Progenitor cell of endocrine pancreas (in vitro differentiated cells): ENCODE measurements at regions not wholly inside any gene's neighbourhood (a gene's known extent, or its start where the extent isn't known, plus 50 kb on each side); places are given as distances from the start of the nearest gene placed in this dataset.
"Not testable (repeated sequence)": the region's sequence is repeated elsewhere in the genome, so short reads cannot be mapped to it uniquely, and the experiment has no call there.

ENCODE experiments used
- DNase-seq: peaks from one replicate; pipeline ENCODE4 v3.0.0; 2021; ENCODE audit warnings: low spot score; ENCODE audit not compliant: unreplicated experiment
- H3K27ac Mint-ChIP-seq: 2 replicates; pipeline ENCODE4 v1.8.0; 2021; ENCODE audit warnings: mild to moderate bottlenecking, moderate library complexity, mixed read lengths
- H3K27me3 Mint-ChIP-seq: 2 replicates; pipeline ENCODE4 v1.8.0; 2021; ENCODE audit warnings: mixed read lengths
- H3K36me3 Mint-ChIP-seq: 2 replicates; pipeline ENCODE4 v1.8.0; 2022; ENCODE audit warnings: mixed read lengths; ENCODE audit not compliant: insufficient read depth
- H3K4me1 Mint-ChIP-seq: 2 replicates; pipeline ENCODE4 v1.8.0; 2021; ENCODE audit warnings: low read depth, mixed read lengths
- H3K4me3 Mint-ChIP-seq: 2 replicates; pipeline ENCODE4 v1.8.0; 2021; ENCODE audit warnings: low read depth, mild to moderate bottlenecking, moderate library complexity, mixed read lengths
- H3K9me3 Mint-ChIP-seq: 2 replicates; pipeline ENCODE4 v1.8.0; 2021; ENCODE audit warnings: low read depth, mixed read lengths
- TF ChIP-seq, protein P1 (sequence below): fragments of 200-600 bp; sonication (generic); IDR thresholded peaks from one replicate; pipeline ENCODE4 v1.5.0; 2021; ENCODE audit warnings: antibody characterized with exemption, mild to moderate bottlenecking; ENCODE audit not compliant: unreplicated experiment

DNA sequence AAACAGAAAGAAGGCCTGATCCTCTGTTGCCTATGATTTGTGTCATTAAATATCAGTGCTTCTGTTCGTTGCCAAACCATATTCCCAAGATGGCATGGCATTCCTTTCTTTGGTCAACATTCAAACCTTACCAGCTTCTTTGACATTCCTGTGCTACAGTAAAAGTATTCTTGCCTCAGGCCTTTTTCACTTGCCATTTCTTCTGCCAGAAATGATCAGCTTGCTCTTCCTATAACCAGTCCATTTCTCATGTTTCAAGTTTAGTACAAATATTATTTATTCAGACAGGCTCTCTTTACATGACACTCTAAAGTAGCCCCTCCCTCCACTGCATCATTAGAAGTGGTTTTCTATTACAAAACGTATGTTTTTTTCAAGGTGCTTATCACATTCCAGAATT lies 278.3 kb downstream of the KCNJ2 start:
- no peak overlapping the region for H3K4me3 Mint-ChIP-seq
- no peaks in the 10 kb centered on the region for H3K27me3 Mint-ChIP-seq
- TF ChIP-seq, protein P1, sequence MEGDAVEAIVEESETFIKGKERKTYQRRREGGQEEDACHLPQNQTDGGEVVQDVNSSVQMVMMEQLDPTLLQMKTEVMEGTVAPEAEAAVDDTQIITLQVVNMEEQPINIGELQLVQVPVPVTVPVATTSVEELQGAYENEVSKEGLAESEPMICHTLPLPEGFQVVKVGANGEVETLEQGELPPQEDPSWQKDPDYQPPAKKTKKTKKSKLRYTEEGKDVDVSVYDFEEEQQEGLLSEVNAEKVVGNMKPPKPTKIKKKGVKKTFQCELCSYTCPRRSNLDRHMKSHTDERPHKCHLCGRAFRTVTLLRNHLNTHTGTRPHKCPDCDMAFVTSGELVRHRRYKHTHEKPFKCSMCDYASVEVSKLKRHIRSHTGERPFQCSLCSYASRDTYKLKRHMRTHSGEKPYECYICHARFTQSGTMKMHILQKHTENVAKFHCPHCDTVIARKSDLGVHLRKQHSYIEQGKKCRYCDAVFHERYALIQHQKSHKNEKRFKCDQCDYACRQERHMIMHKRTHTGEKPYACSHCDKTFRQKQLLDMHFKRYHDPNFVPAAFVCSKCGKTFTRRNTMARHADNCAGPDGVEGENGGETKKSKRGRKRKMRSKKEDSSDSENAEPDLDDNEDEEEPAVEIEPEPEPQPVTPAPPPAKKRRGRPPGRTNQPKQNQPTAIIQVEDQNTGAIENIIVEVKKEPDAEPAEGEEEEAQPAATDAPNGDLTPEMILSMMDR = no peak
- no peaks in the 10 kb centered on the region for H3K4me1 Mint-ChIP-seq
- H3K36me3 Mint-ChIP-seq = no peaks in the 10 kb centered on the region
- peaks cover 16% of the 10 kb centered on the region for H3K9me3 Mint-ChIP-seq
- DNase-seq = no peak
- H3K27ac Mint-ChIP-seq = no peak overlapping the region

DNA sequence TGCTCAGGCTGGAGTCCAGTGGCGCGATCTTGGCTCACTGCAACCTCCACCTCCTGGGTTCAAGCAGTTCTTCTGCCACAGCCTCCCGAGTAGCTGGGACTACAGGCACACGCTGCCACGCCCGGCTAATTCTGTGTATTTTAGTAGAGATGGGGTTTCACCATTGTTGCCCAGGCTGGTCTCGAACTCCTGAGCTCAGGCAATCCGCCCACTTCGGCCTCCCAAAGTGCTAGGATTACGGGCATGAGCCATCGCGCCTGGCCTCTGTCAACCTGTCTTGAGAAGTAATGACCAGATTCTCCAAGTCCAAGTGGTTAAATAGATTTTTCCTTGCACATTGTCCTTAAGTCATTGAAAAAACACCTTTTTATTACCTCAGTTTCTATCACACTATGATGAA lies 283.7 kb downstream of the KCNJ2 start:
- H3K27ac Mint-ChIP-seq, H3K36me3 Mint-ChIP-seq, H3K27me3 Mint-ChIP-seq, H3K4me3 Mint-ChIP-seq, H3K9me3 Mint-ChIP-seq, DNase-seq, H3K4me1 Mint-ChIP-seq: not testable (repeated sequence)

DNA sequence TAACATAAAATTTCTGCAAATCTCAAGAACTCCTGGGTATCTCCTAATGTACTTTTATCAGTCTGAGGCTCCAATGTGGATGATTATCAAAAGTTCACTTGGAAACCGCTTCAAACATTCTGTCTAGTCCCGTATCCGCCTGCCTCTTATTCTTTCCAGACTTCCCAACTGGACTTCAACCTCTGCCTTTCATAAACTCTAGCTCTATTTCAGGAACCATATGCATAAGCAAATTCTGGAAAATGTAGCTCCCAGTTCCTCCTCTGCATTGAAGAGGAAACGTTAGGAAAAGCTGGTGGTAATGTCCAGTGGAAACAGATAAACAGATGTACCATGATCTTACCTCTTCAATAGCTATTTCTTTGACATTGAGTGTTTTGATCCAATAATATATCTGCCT lies 285.0 kb downstream of the KCNJ2 start:
- Mint-ChIP-seq H3K27me3 (no peaks in the 10 kb centered on the region), H3K27ac (no peak overlapping the region), H3K4me3 (no peak overlapping the region), H3K9me3 (peaks cover 5% of the 10 kb centered on the region), H3K36me3 (no peaks in the 10 kb centered on the region), H3K4me1 (no peaks in the 10 kb centered on the region)
- DNase-seq = no peak
- TF ChIP-seq, protein P1 = no peak

DNA sequence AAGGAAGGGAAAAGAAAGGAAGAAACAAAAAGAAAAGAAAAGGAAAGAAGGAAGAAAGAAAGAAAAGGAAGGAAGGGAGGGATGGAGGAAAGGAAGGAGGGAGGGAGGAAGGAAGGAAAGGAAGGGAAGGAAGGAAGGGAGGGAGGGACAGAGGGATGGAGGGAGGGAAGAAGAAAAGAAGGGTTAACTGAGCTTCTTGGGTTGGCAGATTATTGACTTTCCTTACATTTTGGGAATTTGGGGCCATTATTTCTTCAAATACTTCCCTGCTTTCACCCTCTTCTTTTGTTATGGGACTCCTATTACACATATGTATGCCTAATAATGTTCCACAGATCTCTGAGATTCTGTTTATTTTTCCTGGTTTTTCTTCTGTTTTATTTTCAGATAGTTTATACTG lies 285.6 kb downstream of the KCNJ2 start:
- H3K9me3 Mint-ChIP-seq = peaks cover 5% of the 10 kb centered on the region
- H3K4me3 Mint-ChIP-seq = no peak overlapping the region
- TF ChIP-seq, protein P1 = no peak
- DNase-seq = no peak
- no peaks in the 10 kb centered on the region for H3K36me3 Mint-ChIP-seq
- H3K27ac Mint-ChIP-seq = no peak overlapping the region
- H3K27me3 Mint-ChIP-seq = no peaks in the 10 kb centered on the region
- no peaks in the 10 kb centered on the region for H3K4me1 Mint-ChIP-seq

DNA sequence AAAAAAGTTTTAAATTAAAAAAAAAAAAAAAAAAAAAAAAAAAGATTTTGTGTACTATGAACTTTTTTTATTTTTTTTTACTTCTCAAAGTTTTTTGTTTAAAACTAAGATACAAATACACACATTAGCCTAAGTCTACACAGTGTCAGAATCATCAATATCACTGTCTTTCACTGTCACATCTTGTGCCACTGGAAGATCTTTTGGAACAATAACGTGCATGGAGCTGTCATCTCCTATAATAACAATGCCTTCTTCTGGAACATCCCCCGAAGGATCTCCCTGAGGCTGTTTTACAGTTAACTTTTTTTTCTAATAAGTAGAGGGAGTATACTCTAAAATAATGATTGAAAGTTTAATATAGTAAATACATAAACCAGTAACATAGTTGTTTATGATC lies 295.7 kb downstream of the KCNJ2 start:
- no peaks in the 10 kb centered on the region for H3K36me3 Mint-ChIP-seq
- H3K9me3 Mint-ChIP-seq = no peaks in the 10 kb centered on the region
- no peak overlapping the region for H3K4me3 Mint-ChIP-seq
- TF ChIP-seq, protein P1 = no peak
- DNase-seq = no peak
- no peaks in the 10 kb centered on the region for H3K4me1 Mint-ChIP-seq
- no peaks in the 10 kb centered on the region for H3K27me3 Mint-ChIP-seq
- no peak overlapping the region for H3K27ac Mint-ChIP-seq

DNA sequence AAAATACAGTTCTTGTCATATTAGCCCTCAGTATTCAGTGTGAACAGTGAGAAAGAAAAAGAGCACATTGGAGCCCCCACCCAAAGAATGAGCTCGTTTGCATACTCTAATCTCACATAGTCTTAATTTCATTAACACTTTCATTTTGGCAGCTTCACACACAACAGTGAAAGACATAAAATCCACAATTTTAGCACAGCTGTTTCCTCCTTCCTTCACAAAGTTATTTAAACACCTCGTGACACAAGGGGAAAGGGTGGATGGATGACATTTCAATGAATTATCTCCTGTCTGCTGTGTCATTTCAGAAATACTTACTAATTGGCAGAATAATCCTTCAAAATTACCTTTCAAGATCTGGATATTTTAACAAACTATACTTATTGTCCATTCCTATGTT lies 299.3 kb downstream of the KCNJ2 start:
- Mint-ChIP-seq H3K27me3 (no peaks in the 10 kb centered on the region), H3K4me1 (no peaks in the 10 kb centered on the region), H3K27ac (no peak overlapping the region), H3K9me3 (no peaks in the 10 kb centered on the region), H3K4me3 (no peak overlapping the region), H3K36me3 (no peaks in the 10 kb centered on the region)
- no peak for DNase-seq
- TF ChIP-seq, protein P1 = no peak
